Peyer's patch (tissue), 4 donors: ENCODE measurements at regions not wholly inside any gene's neighbourhood (a gene's known extent, or its start where the extent isn't known, plus 50 kb on each side); places are given as distances from the start of the nearest gene placed in this dataset.

Source experiments
- CTCF ChIP-seq, 6 experiments: fragments of 450-650 bp in 4 of 6; fragments of 200-600 bp in 2 of 6; sonication (generic) in 1 of 6; IDR thresholded peaks; one replicate each; pipeline ENCODE4 v1.5.1; 2017 to 2019; ENCODE audit warnings: antibody characterized with exemption in 6 of 6, mild to moderate bottlenecking in 3 of 6, moderate library complexity in 1 of 6
- POLR2A ChIP-seq, 2 donors: fragments of 450-650 bp; IDR thresholded peaks; one replicate each; pipeline ENCODE4 v1.5.1; 2017; ENCODE audit warnings: antibody characterized with exemption in 2 of 2, mild to moderate bottlenecking in 2 of 2, moderate library complexity in 2 of 2

GRCh38 chr2:4668381-4668780 lies 965.0 kb downstream of the DCDC2C start:
- TF ChIP-seq POLR2A (IDR thresholded peaks at IDR 0.05) (no peak), CTCF (IDR thresholded peaks at IDR 0.05) (no peak)
